ENCODE measurements at regions not wholly inside any gene's neighbourhood (a gene's known extent, or its start where the extent isn't known, plus 50 kb on each side); places are given as distances from the start of the nearest gene placed in this dataset.

DNA sequence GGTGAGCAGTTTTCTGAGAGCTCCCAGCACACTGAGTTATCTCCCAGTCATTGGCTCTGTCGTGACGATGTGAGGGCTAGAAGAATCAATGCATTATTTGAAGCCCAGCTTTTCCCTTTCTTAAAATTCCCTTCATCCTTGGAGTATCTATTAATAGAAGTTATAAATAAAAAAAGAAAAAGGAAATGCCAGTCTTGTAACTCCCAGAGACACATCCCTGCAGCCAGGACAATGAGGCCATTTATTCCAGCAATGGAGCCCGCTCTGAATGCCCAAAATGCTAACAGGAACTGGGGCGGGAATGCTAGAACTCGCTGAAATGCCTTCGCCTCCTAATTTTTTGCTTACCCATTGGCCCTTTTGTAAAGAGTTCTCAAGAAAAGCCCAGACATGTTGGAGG lies 305.8 kb downstream of the TFAP2C start:
- no peaks in the 10 kb centered on the region for H3K79me2 ChIP-seq (ENCODE audit: insufficient read depth, low read length)
- no peaks in the 10 kb centered on the region for H3K4me1 ChIP-seq (ENCODE audit: insufficient read depth, low read length, severe bottlenecking)
- H3K27ac ChIP-seq (ENCODE audit: low read depth, low read length, poor library complexity, severe bottlenecking) = no peak overlapping the region
- H3K4me3 ChIP-seq (ENCODE audit: low read depth, low read length, poor library complexity, severe bottlenecking) = no peak overlapping the region
- H4K20me1 ChIP-seq (ENCODE audit: insufficient read depth, low read length) = no peaks in the 10 kb centered on the region
- H3K36me3 ChIP-seq (ENCODE audit: insufficient read depth, low read length) = no peaks in the 10 kb centered on the region
- no peak overlapping the region for H3K4me2 ChIP-seq (ENCODE audit: low read length)
- H3F3A ChIP-seq (ENCODE audit: insufficient read depth, low read length) = no peaks in the 10 kb centered on the region
- H3K9ac ChIP-seq (ENCODE audit: low read length) = no peak overlapping the region
- no peak overlapping the region for H2AFZ ChIP-seq (ENCODE audit: low read length)
- no peaks in the 10 kb centered on the region for H3K9me2 ChIP-seq (ENCODE audit: low read depth, low read length)
- TF ChIP-seq, protein P1, sequence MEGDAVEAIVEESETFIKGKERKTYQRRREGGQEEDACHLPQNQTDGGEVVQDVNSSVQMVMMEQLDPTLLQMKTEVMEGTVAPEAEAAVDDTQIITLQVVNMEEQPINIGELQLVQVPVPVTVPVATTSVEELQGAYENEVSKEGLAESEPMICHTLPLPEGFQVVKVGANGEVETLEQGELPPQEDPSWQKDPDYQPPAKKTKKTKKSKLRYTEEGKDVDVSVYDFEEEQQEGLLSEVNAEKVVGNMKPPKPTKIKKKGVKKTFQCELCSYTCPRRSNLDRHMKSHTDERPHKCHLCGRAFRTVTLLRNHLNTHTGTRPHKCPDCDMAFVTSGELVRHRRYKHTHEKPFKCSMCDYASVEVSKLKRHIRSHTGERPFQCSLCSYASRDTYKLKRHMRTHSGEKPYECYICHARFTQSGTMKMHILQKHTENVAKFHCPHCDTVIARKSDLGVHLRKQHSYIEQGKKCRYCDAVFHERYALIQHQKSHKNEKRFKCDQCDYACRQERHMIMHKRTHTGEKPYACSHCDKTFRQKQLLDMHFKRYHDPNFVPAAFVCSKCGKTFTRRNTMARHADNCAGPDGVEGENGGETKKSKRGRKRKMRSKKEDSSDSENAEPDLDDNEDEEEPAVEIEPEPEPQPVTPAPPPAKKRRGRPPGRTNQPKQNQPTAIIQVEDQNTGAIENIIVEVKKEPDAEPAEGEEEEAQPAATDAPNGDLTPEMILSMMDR (IDR thresholded peaks at IDR 0.05; ENCODE audit: low read length) = no peak
- no peak for TF ChIP-seq EZH2 (IDR thresholded peaks at IDR 0.05; ENCODE audit: borderline replicate concordance, low read length)
- H3K9me3 ChIP-seq (ENCODE audit: low read length) = no peaks in the 10 kb centered on the region
- H3K27me3 ChIP-seq (ENCODE audit: insufficient read depth, low read length) = peaks cover 4% of the 10 kb centered on the region; the same call in 1 of the 2 replicates

DNA sequence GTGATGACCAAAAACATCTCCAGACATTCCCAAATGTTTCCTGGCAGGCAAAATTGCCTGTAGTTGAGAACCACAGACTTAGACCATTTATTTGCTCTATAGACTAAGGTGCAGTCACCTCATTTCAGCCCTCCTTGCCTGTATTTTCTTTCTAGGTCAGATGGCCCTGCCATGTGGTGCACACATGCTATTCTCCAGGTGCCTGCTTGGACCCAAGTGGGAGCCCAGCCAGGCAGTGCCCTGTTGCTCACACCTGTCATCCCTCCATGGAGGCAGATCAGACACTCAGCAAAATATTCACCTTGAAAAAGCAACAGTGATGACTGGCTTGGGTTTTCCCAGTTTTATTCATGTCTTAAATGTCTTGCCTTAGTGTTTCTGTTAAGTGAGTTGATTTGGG lies 311.4 kb downstream of the TFAP2C start:
- Histone ChIP-seq H3K27me3 (ENCODE audit: insufficient read depth, low read length) (peaks cover 12% of the 10 kb centered on the region; the same call in 1 of the 2 replicates), H3K9me3 (ENCODE audit: low read length) (no peaks in the 10 kb centered on the region), H4K20me1 (ENCODE audit: insufficient read depth, low read length) (no peaks in the 10 kb centered on the region), H3K4me2 (ENCODE audit: low read length) (no peak overlapping the region), H3K9me2 (ENCODE audit: low read depth, low read length) (no peaks in the 10 kb centered on the region), H3K36me3 (ENCODE audit: insufficient read depth, low read length) (no peaks in the 10 kb centered on the region), H3F3A (ENCODE audit: insufficient read depth, low read length) (no peaks in the 10 kb centered on the region), H3K4me3 (ENCODE audit: low read depth, low read length, poor library complexity, severe bottlenecking) (no peak overlapping the region), H3K4me1 (ENCODE audit: insufficient read depth, low read length, severe bottlenecking) (no peaks in the 10 kb centered on the region), H3K27ac (ENCODE audit: low read depth, low read length, poor library complexity, severe bottlenecking) (no peak overlapping the region), H2AFZ (ENCODE audit: low read length) (no peak overlapping the region), H3K79me2 (ENCODE audit: insufficient read depth, low read length) (no peaks in the 10 kb centered on the region), H3K9ac (ENCODE audit: low read length) (no peak overlapping the region)
- TF ChIP-seq EZH2 (IDR thresholded peaks at IDR 0.05; ENCODE audit: borderline replicate concordance, low read length) = no peak
- TF ChIP-seq, protein P1 (IDR thresholded peaks at IDR 0.05; ENCODE audit: low read length) = no peak

DNA sequence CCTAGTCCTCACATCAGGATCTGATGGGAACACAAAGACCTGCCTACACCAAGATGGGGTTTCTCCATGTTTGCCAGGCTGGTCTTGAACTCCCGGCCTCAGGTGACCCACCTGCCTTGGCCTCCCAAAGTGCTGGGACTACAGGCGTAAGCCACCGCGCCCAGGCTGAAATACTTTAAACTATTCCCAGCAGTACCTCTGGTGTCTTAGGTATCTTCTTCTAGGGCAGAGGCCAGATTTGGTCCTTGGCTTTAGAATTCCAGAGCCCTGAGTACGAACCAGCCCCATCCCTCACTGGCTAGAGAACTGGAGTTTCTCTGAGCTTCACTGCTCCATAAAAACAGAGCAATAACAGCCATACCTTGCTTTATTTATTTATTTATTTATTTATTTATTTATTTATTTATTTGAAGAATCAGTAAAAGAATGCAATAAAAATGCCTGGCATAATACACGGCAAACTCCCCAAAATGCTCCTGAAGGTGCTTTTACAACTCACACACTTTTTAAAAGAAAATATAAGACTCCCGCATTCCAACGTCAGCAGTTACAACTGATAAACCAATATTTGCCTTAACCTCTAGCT lies 312.1 kb downstream of the TFAP2C start:
- no peak overlapping the region for H2AFZ ChIP-seq (ENCODE audit: low read length)
- no peak overlapping the region for H3K27ac ChIP-seq (ENCODE audit: low read depth, low read length, poor library complexity, severe bottlenecking)
- H3K4me2 ChIP-seq (ENCODE audit: low read length) = no peak overlapping the region
- H3K9me2 ChIP-seq (ENCODE audit: low read depth, low read length) = no peaks in the 10 kb centered on the region
- no peak overlapping the region for H3K9ac ChIP-seq (ENCODE audit: low read length)
- TF ChIP-seq EZH2 (IDR thresholded peaks at IDR 0.05; ENCODE audit: borderline replicate concordance, low read length) = no peak
- TF ChIP-seq, protein P1 (IDR thresholded peaks at IDR 0.05; ENCODE audit: low read length) = no peak
- no peaks in the 10 kb centered on the region for H3K79me2 ChIP-seq (ENCODE audit: insufficient read depth, low read length)
- no peak overlapping the region for H3K4me3 ChIP-seq (ENCODE audit: low read depth, low read length, poor library complexity, severe bottlenecking)
- no peaks in the 10 kb centered on the region for H3K9me3 ChIP-seq (ENCODE audit: low read length)
- H3K27me3 ChIP-seq (ENCODE audit: insufficient read depth, low read length) = peaks cover 12% of the 10 kb centered on the region; the same call in 1 of the 2 replicates
- no peaks in the 10 kb centered on the region for H4K20me1 ChIP-seq (ENCODE audit: insufficient read depth, low read length)
- H3K36me3 ChIP-seq (ENCODE audit: insufficient read depth, low read length) = no peaks in the 10 kb centered on the region
- no peaks in the 10 kb centered on the region for H3F3A ChIP-seq (ENCODE audit: insufficient read depth, low read length)
- H3K4me1 ChIP-seq (ENCODE audit: insufficient read depth, low read length, severe bottlenecking) = no peaks in the 10 kb centered on the region
